HCEC 1CT (cell line): ENCODE measurements at regions not wholly inside any gene's neighbourhood (a gene's known extent, or its start where the extent isn't known, plus 50 kb on each side); places are given as distances from the start of the nearest gene placed in this dataset.

ENCODE experiments used
- DNase-seq: peaks from one replicate; pipeline ENCODE4 v3.0.0-alpha.2; 2017

GRCh38 chr3:18075799-18076198, 333.4 kb upstream of the TBC1D5 start:
- peak; percentile 13 for DNase-seq

GRCh38 chr3:18071833-18072232, 329.4 kb upstream of the TBC1D5 start:
- DNase-seq, result no peak

GRCh38 chr3:18070944-18071343, 328.5 kb upstream of the TBC1D5 start:
- DNase-seq, result no peak

GRCh38 chr3:18070231-18070630, 327.8 kb upstream of the TBC1D5 start:
- no peak for DNase-seq

- peak; percentile 33 for DNase-seq
These were observed 327.1 kb upstream of the TBC1D5 start for GRCh38 chr3:18069568-18069967.

GRCh38 chr3:18066899-18067582, 324.6 kb upstream of the TBC1D5 start:
- DNase-seq, result no peak

- DNase-seq, result no peak
These were observed 322.2 kb upstream of the TBC1D5 start for GRCh38 chr3:18064586-18064985.

- DNase-seq, result peak; percentile 65
These were observed 320.2 kb upstream of the TBC1D5 start for GRCh38 chr3:18062657-18063025.

- DNase-seq, result peak; percentile 73
These were observed 319.6 kb upstream of the TBC1D5 start for GRCh38 chr3:18061737-18062656.

GRCh38 chr3:18058666-18059065, 316.2 kb upstream of the TBC1D5 start:
- DNase-seq, result no peak

GRCh38 chr3:18057471-18058091, 315.1 kb upstream of the TBC1D5 start:
- DNase-seq, result no peak

- no peak for DNase-seq
These were observed 312.2 kb upstream of the TBC1D5 start for GRCh38 chr3:18054625-18055024.

GRCh38 chr3:18051306-18051705, 308.9 kb upstream of the TBC1D5 start:
- no peak for DNase-seq

- DNase-seq, result peak; percentile 23
These were observed 306.7 kb upstream of the TBC1D5 start for GRCh38 chr3:18049096-18049495.

GRCh38 chr3:18047052-18047451, 304.6 kb upstream of the TBC1D5 start:
- DNase-seq, result peak; percentile 56

GRCh38 chr3:18046131-18046915, 303.9 kb upstream of the TBC1D5 start:
- DNase-seq, result no peak

- no peak for DNase-seq
These were observed 302.8 kb upstream of the TBC1D5 start for GRCh38 chr3:18044971-18045880.

- DNase-seq, result no peak
These were observed 301.8 kb upstream of the TBC1D5 start for GRCh38 chr3:18044191-18044590.

GRCh38 chr3:18036450-18036815, 294.0 kb upstream of the TBC1D5 start:
- no peak for DNase-seq

GRCh38 chr3:18035641-18036449, 293.4 kb upstream of the TBC1D5 start:
- DNase-seq, result no peak

GRCh38 chr3:18033581-18034108, 291.2 kb upstream of the TBC1D5 start:
- DNase-seq, result no peak
